PC-3 (cell line): ENCODE measurements at regions not wholly inside any gene's neighbourhood (a gene's known extent, or its start where the extent isn't known, plus 50 kb on each side); places are given as distances from the start of the nearest gene placed in this dataset.

Source experiments
- EZH2 ChIP-seq: fragments of 300-600 bp; sonication (generic); IDR thresholded peaks from one replicate; pipeline ENCODE4 v1.6.1; 2017; ENCODE audit warnings: antibody characterized with exemption, mild to moderate bottlenecking, low read length; ENCODE audit not compliant: unreplicated experiment
- TF ChIP-seq, protein P1 (sequence below): fragments of 300-600 bp; sonication (generic); conservative IDR thresholded peaks from 2 replicates; pipeline ENCODE4 v1.5.1; 2017; ENCODE audit warnings: antibody characterized with exemption, low read depth, mild to moderate bottlenecking, low read length

DNA sequence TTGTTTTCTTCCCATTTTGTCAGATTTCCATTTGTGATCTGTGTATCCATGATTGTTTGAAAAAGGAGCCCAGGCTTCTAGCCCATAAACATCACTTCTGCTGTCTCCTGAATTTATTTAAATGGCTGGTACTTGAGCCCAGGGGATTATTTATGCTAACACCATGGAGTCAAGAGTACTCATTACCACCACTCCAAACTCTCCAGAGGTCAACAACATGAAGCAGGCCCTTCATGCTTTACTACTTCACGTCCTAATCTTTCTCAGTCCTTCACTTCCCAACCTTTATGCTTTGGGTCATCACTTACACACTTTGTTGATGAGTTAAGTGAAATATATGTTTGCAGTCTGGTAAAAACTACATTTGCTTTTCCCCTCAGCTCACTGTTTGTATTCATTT, 247.8 kb downstream of the BMP2 start:
- TF ChIP-seq, protein P1, sequence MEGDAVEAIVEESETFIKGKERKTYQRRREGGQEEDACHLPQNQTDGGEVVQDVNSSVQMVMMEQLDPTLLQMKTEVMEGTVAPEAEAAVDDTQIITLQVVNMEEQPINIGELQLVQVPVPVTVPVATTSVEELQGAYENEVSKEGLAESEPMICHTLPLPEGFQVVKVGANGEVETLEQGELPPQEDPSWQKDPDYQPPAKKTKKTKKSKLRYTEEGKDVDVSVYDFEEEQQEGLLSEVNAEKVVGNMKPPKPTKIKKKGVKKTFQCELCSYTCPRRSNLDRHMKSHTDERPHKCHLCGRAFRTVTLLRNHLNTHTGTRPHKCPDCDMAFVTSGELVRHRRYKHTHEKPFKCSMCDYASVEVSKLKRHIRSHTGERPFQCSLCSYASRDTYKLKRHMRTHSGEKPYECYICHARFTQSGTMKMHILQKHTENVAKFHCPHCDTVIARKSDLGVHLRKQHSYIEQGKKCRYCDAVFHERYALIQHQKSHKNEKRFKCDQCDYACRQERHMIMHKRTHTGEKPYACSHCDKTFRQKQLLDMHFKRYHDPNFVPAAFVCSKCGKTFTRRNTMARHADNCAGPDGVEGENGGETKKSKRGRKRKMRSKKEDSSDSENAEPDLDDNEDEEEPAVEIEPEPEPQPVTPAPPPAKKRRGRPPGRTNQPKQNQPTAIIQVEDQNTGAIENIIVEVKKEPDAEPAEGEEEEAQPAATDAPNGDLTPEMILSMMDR = no peak
- no peak for TF ChIP-seq EZH2
